HepG2 (cell line): ENCODE measurements at regions not wholly inside any gene's neighbourhood (a gene's known extent, or its start where the extent isn't known, plus 50 kb on each side); places are given as distances from the start of the nearest gene placed in this dataset.

ENCODE experiments used
- CHD4 ChIP-seq: fragments of 200-600 bp; sonication (generic); IDR thresholded peaks from 2 replicates; pipeline ENCODE4 v1.7.0; 2017; ENCODE audit warnings: mild to moderate bottlenecking, low read length, borderline replicate concordance
- FOXJ3 ChIP-seq: sonication (generic); formaldehyde crosslinking; IDR thresholded peaks from 2 replicates; pipeline ENCODE4 v1.4.0; 2020; ENCODE audit warnings: missing genetic modification reagents, mild to moderate bottlenecking, borderline replicate concordance
- RFX5 ChIP-seq: IDR thresholded peaks from 2 replicates; pipeline ENCODE4 v1.6.1; 2011; ENCODE audit warnings: low read depth, low read length, improper control_type of control experiment
- TF ChIP-seq, protein P1 (sequence below): sonication (generic); formaldehyde crosslinking; IDR thresholded peaks from 2 replicates; pipeline ENCODE4 v1.5.0; 2020; ENCODE audit warnings: mild to moderate bottlenecking, missing genetic modification reagents, moderate library complexity

DNA sequence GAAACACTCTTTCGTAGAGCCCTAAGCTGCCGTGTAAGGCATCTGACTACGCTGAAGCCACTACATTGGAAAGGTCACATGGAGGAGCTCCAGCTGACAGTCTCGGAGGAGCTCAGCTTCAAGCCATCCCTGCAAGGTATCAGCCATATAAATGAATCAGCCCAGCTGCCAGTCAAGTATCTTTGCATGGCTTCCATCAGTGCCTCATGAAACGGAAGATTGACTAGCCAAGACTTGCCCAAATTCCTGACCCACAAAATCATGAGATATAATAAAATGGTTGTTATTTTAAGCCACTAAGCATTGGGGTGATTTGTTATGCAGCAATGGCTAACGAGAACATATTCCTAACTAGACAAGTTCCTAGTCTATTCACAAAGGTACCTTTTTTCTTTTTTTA lies 104.1 kb upstream of the SCOC start:
- TF ChIP-seq CHD4 (no peak), RFX5 (no peak), FOXJ3 (CRISPR knock-in tag) (no peak)
- TF ChIP-seq, protein P1, sequence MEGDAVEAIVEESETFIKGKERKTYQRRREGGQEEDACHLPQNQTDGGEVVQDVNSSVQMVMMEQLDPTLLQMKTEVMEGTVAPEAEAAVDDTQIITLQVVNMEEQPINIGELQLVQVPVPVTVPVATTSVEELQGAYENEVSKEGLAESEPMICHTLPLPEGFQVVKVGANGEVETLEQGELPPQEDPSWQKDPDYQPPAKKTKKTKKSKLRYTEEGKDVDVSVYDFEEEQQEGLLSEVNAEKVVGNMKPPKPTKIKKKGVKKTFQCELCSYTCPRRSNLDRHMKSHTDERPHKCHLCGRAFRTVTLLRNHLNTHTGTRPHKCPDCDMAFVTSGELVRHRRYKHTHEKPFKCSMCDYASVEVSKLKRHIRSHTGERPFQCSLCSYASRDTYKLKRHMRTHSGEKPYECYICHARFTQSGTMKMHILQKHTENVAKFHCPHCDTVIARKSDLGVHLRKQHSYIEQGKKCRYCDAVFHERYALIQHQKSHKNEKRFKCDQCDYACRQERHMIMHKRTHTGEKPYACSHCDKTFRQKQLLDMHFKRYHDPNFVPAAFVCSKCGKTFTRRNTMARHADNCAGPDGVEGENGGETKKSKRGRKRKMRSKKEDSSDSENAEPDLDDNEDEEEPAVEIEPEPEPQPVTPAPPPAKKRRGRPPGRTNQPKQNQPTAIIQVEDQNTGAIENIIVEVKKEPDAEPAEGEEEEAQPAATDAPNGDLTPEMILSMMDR (CRISPR knock-in tag): no peak
